Hematopoietic multipotent progenitor cell treated with erythropoietin and hydrocortisone succinate and interleukin-3 and kit ligand, for 6 days (in vitro differentiated cells): ENCODE measurements at regions not wholly inside any gene's neighbourhood (a gene's known extent, or its start where the extent isn't known, plus 50 kb on each side); places are given as distances from the start of the nearest gene placed in this dataset.

Experiments
- DNase-seq: peaks from one replicate; pipeline ENCODE4 v3.0.0-alpha.2; 2015

GRCh38 chr5:165780901-165781300 lies 2275.5 kb downstream of the MAT2B start:
- no peak for DNase-seq

DNA sequence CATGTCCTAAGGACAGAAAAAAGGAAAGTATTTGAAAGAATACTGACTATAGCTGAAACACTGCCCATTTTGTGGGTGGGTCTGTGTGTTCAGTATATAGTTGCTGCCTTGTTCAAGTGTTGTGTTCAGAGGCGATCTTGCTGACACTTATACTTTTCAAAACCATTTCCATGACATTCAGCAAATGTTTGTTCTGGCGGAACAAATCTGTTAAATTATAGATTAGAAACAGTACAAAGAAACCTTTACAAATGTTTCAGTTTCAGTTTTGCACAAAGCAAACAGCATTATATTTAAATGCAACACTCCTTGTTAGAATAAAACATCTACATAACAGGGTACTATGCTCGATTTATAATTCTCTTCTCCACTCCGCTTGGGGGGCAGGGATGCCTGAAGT lies 2276.3 kb downstream of the MAT2B start:
- no peak for DNase-seq

DNA sequence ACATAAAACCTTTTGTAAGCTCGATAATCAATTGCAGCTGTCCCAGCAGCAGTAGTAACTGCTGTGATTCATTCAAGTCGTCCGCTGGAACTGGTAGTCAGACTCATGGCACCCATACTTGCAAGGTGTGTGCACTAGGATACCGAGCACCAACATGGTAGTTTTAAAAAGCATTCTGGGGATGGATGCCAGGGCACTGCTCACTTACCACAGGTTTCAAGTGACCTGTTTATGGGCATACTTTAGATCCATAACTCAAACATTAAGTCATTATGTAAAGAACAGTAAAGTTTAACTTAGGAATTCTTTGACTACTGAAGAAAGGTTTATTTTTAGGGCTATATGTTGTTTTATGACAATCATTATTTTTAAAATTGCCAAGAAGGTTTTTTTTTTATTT lies 2277.6 kb downstream of the MAT2B start:
- DNase-seq: no peak

DNA sequence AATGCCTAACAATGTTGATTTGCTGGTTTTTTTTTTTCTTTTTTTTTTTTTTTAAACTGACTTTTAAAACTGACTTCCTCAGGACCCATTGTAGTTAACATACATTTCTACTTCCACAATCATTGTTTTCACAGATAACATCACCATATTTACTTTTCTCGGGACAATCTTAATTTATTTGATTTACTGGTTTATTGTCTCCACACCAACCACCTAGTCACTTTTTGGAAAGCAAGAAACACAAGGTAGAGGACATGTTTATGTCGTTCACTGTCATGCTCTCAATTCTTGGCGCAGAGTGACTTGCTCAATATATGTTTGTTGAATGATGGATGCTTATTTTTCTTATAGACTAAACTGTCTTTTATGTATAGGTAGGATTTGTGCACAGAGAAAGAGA lies 2280.7 kb downstream of the MAT2B start:
- no peak for DNase-seq

GRCh38 chr5:165795073-165795472 lies 2289.7 kb downstream of the MAT2B start:
- DNase-seq: no peak

DNA sequence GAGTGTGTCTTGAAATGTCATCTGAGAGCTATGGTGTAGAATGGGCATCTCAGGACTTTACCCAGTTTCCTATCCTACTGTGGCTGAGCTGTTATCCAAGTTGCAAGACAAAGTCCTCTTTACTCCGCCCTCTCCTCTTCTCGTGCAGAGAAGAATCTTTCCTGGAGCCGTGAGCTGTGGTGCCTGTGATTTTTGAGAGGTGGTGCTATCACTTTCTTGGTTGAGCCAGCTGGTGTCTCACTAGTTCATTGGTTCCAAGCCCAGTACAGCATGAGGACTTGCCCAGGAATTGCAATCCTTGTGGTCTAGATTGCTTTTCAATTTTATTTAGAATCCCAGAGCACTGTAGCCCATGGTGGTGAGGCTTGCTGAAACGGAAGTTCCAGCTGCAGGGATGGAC lies 2300.3 kb downstream of the MAT2B start:
- DNase-seq: no peak

GRCh38 chr5:165808335-165808734 lies 2302.9 kb downstream of the MAT2B start:
- no peak for DNase-seq

- DNase-seq: no peak
Observed at GRCh38 chr5:165809914-165810313, 2304.5 kb downstream of the MAT2B start.

GRCh38 chr5:165829504-165829903 lies 2324.1 kb downstream of the MAT2B start:
- DNase-seq: no peak

DNA sequence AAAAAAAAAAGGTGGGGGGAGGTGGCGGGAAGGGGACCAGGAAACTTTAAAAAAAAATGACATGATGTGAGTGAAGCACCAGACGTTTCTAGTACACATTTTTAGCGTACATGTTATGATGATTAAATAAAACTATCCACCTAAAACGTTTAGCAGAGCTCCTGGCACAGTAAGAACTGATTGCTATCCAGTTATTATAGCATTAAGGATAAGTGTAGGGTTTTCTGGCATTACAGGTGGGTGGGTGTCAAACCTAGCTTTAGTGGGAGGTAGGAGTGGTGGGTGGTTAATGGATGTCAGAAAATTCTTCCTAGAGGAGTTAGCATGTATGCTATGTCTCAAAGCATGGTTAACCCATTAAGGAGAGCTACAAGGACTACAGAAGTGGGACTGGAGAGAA lies 2329.5 kb downstream of the MAT2B start:
- no peak for DNase-seq

DNA sequence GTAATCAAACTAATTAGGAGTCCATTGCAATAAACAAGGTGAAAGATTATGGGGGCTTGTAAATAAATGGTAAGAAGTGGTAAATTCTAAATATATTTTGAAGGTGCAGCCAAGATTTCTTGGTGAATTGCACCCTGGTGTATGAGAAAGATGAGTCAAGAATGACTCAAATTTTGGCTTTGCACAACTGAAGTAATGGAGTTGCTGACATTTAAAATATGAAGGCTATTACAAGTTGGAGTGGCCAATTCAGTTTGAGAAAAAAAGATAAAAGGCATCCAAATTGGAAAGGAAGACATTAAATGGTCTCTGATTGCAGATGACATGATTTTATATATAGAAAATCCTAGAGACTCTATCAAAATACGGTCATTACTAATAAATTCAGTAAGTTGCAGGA lies 2330.6 kb downstream of the MAT2B start:
- DNase-seq: no peak

DNA sequence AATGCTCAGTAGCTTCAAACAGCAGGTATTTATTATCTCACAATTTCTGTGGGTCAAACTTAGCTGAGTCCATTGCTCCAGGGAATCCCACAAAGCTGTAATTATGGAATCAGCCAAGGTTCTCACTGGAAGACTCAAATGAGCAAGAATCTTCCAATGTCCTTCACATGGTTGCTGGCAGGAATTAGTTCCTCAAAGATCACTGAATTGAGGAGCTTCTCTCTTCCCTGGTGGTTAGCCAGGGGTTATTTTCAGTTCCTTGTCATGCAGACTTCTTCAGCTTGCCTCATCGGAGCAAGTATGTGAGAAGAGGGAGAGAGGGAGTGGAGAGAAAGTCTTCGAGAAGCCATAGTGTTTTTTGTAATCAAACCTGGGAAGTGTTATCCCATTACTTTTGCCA lies 2331.9 kb downstream of the MAT2B start:
- no peak for DNase-seq

DNA sequence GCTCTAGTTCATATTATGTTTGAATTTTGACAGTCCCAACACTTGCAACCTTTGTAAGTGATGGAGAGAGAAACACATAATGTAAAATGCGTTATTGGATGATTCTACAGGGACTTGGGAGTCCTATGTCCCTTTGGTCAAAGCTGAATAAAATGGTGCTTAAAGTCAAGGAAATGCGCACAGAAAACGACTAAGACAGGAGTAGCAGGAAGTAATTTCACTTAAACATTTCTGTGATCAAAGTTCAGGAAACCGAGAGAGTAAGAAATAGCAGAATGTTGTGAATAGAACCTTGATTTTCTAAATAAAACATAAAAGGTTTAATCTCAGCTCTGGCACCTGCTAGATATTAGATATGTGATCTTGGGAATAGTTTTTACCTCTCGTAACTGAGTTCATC lies 2339.2 kb downstream of the MAT2B start:
- no peak for DNase-seq

GRCh38 chr5:165858118-165858517 lies 2352.7 kb downstream of the MAT2B start:
- no peak for DNase-seq

GRCh38 chr5:165859251-165859650 lies 2353.8 kb downstream of the MAT2B start:
- no peak for DNase-seq

- no peak for DNase-seq
Observed at GRCh38 chr5:165863239-165863638, 2357.8 kb downstream of the MAT2B start.

DNA sequence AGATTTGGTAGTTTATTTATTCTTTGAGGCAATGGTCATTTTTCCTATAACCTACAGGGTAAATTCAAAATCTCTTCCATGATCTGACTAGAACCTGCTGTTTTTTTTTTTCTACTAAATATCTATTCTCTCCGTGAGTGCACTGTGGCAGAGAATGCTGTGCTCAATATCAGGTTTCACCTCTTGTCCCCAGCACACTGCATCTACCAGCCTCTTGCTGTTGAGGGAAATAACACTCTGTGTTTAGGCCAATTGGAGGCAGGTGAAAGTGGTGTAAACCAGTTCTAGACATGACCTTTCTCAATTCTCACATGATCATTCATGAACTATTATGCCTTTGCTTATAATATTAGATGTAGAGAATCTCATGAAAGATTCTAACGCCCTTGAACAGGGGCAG lies 2365.9 kb downstream of the MAT2B start:
- no peak for DNase-seq

DNA sequence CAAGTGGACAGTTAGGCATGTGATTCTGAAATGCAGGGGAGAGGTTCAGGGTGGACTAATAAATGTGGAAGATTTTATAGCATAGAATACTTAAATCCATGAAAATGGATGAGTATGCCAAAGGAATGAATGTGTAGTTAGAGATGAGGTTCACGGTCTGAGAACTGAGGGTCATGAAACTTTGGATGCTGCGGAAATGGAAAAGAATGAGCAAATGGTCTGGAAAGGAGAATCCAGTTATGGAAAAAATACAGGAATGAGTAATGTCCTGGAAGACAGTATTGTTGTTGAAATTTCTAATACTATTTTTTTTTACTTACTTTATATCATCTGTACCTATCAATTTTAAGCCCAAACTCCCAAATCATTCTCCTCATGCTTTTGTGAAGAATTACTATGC lies 2369.4 kb downstream of the MAT2B start:
- no peak for DNase-seq

GRCh38 chr5:165876538-165876937 lies 2371.1 kb downstream of the MAT2B start:
- no peak for DNase-seq

GRCh38 chr5:165877475-165877874 lies 2372.1 kb downstream of the MAT2B start:
- no peak for DNase-seq

- DNase-seq: no peak
Observed at GRCh38 chr5:165881259-165881658, 2375.8 kb downstream of the MAT2B start.

DNA sequence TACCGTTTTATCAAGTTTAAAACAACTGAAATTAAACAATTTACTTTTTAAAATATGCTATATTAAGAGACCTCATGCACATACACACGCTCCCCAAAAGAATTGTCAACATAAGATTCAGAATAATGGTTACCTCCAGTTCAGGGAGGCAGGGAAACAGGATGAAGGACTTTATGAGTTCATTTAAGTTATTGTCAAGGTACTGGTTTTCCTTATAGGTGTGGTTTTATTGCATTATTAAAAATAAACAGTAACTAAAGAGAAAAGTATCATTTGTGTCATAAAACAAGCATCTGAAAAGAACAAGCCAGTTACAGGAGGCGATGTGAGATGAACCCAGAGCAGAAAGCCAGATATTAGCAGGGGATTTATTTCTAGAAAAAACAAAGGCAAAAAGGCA lies 2376.7 kb downstream of the MAT2B start:
- no peak for DNase-seq

DNA sequence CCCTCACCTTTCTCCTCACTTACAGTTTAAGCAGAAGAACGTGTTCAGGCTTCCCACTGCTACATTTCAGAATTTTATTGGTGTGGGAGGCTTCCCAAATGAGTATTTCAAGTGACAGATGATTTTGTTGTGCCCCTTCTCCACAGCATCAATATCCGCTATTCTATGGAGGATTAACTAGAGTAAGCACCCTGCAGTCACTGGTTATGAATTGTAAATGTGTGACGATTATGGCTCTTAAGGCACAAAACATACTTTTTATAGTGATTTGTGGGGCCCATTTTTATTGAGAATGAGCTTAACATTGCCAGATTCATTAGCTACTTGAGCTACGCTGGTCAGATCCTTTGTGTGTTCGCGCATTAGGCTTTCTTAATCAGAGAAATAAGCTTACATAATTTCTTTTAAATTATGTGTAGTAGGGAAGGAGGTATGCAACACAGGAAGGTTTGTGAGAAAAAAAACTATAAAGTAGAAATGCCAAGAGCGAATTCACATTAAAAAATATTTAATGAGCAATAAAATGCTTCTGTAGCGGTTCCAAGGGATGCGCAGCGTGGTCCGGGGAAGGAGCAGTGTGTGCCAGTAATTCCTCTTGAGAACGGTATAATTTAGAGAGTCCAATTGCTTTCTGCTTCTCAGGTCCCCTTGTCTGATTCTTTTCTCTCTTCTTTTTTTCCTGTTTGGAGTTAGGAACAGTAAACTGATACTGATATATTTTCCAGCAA lies 2380.4 kb downstream of the MAT2B start:
- no peak for DNase-seq

DNA sequence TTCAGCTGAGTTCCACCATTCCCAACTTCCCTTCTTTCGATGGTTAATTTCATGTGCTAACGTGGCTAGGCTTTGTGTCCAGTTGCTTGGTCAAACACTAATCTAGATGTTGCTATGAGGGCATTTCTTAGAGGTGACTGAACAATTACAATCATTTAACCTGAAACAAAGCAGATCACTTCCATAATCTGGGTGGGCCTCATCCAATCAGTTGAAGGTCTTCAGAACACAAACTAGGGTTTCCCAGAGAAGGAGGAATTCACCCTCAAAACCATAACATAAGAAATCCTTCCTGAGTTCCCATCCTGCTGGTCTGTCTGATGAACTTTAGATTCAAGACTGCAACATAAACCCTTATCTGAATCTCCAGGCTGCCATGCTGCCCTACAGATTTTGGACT lies 2381.7 kb downstream of the MAT2B start:
- DNase-seq: no peak

DNA sequence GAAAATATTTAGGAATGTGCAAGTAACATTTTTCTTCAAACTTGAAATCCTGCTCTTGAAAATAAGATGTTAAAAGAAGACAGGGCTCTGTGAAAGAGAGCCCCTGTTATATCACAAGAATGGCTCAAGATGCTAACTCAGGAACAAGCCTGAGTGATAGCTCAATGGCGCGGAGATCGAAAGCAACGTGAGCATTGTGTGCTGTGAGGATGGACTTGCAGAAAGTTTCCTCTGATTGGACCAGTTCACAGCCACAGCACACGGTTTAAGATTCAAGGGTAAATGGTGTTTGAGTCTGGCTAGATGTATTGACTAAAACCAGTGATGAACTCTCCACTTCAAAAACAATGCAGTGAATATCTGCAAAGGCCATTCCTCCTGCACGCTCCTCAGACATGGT lies 2387.0 kb downstream of the MAT2B start:
- DNase-seq: no peak

DNA sequence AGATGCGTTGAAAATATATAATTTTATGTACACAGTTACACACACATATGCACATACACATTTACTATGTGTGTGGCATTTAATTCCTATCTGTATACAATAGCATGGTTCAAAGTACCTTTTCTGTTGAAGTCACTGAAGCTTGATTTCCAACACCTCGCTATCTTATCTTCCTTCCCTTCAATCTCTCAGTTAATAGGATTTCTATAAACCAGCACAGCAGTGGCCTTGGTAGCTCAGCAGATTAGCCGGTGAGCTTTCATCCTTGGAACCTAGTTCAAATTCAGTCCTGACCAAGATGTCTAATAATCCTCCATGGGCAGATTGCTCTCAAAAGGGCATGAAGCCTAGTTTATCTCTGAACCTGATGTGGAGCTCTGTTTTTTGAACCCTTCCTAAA lies 2389.5 kb downstream of the MAT2B start:
- no peak for DNase-seq
